SK-N-SH (cell line): ENCODE measurements at regions not wholly inside any gene's neighbourhood (a gene's known extent, or its start where the extent isn't known, plus 50 kb on each side); places are given as distances from the start of the nearest gene placed in this dataset.

Experiments used
- CTCF ChIP-seq: fragments of 200-600 bp; sonication (generic); IDR thresholded peaks from 2 replicates; pipeline ENCODE4 v1.6.1; 2017; ENCODE audit warnings: antibody characterized with exemption, mild to moderate bottlenecking, moderate library complexity
- GATA2 ChIP-seq: sonication (generic); formaldehyde crosslinking; IDR thresholded peaks from 2 replicates; pipeline ENCODE4 v1.5.0; 2020; ENCODE audit warnings: mild to moderate bottlenecking, missing genetic modification reagents
- JUND ChIP-seq: IDR thresholded peaks from 2 replicates; pipeline ENCODE4 v1.4.0; 2012
- MAX ChIP-seq: IDR thresholded peaks from 2 replicates; pipeline ENCODE4 v1.4.0; 2012; ENCODE audit warnings: low read depth
- POLR2AphosphoS5 ChIP-seq: IDR thresholded peaks from 2 replicates; pipeline ENCODE4 v1.6.1; 2012; ENCODE audit warnings: low read depth, low read length
- RCOR1 ChIP-seq: fragments of 150-350 bp; IDR thresholded peaks from 2 replicates; pipeline ENCODE4 v1.6.1; 2017; ENCODE audit warnings: antibody characterized with exemption, low read length
- REST ChIP-seq: IDR thresholded peaks from 2 replicates; pipeline ENCODE4 v1.6.1; 2012; ENCODE audit warnings: mild to moderate bottlenecking, low read depth, low read length, moderate library complexity
- RFX5 ChIP-seq: IDR thresholded peaks from 2 replicates; pipeline ENCODE4 v1.6.1; 2012; ENCODE audit warnings: mild to moderate bottlenecking, improper control_type of control experiment, low read length
- SMC3 ChIP-seq: IDR thresholded peaks from 2 replicates; pipeline ENCODE4 v1.6.1; 2012; ENCODE audit warnings: low read depth, low read length, improper control_type of control experiment
- TAF1 ChIP-seq: IDR thresholded peaks from 2 replicates; pipeline ENCODE4 v1.6.1; 2012; ENCODE audit warnings: low read depth, mild to moderate bottlenecking, low read length, moderate library complexity, borderline replicate concordance
- TF ChIP-seq, protein P1 (sequence below): fragments of 150-350 bp; IDR thresholded peaks from 2 replicates; pipeline ENCODE4 v1.6.1; 2017; ENCODE audit warnings: antibody characterized with exemption, low read length, low read depth, borderline replicate concordance
- TF ChIP-seq, protein P2 (sequence below): IDR thresholded peaks from 2 replicates; pipeline ENCODE4; 2012

DNA sequence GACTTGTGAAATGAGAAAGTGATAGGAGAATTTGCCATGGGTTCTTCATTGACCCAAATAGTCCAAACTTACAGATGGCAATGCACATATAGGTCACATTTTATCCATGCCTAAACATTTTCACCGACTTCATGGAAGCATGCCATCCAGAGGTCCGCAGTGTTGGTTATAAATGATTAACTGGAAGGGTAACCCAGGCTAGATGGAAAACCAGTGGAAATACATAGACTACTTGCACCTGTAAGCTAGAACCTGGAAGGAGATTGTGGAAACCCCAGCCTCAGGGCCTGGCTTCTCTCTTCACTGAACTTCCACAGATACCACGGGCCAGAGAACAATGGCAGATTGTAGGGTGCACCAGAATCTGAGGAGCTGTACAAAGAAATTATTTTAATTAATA, 103.8 kb upstream of the SYNDIG1 start:
- no peak for TF ChIP-seq RCOR1
- TF ChIP-seq CTCF = no peak
- no peak for TF ChIP-seq JUND
- no peak for TF ChIP-seq MAX
- TF ChIP-seq POLR2AphosphoS5 = no peak
- no peak for TF ChIP-seq TAF1
- no peak for TF ChIP-seq GATA2 (CRISPR knock-in tag)
- TF ChIP-seq, protein P1, sequence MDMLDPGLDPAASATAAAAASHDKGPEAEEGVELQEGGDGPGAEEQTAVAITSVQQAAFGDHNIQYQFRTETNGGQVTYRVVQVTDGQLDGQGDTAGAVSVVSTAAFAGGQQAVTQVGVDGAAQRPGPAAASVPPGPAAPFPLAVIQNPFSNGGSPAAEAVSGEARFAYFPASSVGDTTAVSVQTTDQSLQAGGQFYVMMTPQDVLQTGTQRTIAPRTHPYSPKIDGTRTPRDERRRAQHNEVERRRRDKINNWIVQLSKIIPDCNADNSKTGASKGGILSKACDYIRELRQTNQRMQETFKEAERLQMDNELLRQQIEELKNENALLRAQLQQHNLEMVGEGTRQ = no peak
- TF ChIP-seq REST = no peak
- TF ChIP-seq, protein P2, sequence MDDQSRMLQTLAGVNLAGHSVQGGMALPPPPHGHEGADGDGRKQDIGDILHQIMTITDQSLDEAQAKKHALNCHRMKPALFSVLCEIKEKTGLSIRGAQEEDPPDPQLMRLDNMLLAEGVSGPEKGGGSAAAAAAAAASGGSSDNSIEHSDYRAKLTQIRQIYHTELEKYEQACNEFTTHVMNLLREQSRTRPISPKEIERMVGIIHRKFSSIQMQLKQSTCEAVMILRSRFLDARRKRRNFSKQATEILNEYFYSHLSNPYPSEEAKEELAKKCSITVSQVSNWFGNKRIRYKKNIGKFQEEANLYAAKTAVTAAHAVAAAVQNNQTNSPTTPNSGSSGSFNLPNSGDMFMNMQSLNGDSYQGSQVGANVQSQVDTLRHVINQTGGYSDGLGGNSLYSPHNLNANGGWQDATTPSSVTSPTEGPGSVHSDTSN = no peak
- no peak for TF ChIP-seq RFX5
- TF ChIP-seq SMC3 = no peak
